ENCODE measurements at regions not wholly inside any gene's neighbourhood (a gene's known extent, or its start where the extent isn't known, plus 50 kb on each side); places are given as distances from the start of the nearest gene placed in this dataset.

GRCh38 chr6:74834967-74835366, 370.9 kb downstream of the COL12A1 start:
- DNase-seq (ENCODE audit: low spot score) = no peak
- no peak for TF ChIP-seq CTCF (IDR thresholded peaks at IDR 0.05; ENCODE audit: borderline replicate concordance, control extremely low read depth, extremely low read depth, insufficient read depth, missing control alignments)
- in situ Hi-C loops (cut with MboI; ENCODE audit: low sequenced_read_pairs, unreplicated experiment) = no loop called here

- no peak for DNase-seq (ENCODE audit: low spot score)
- in situ Hi-C loops (cut with MboI; ENCODE audit: low sequenced_read_pairs, unreplicated experiment) = no loop called here
- no peak for TF ChIP-seq CTCF (IDR thresholded peaks at IDR 0.05; ENCODE audit: borderline replicate concordance, control extremely low read depth, extremely low read depth, insufficient read depth, missing control alignments)
Measured at GRCh38 chr6:74826263-74826662, 379.6 kb downstream of the COL12A1 start.

GRCh38 chr6:74814440-74814839, 391.4 kb downstream of the COL12A1 start:
- TF ChIP-seq CTCF (IDR thresholded peaks at IDR 0.05; ENCODE audit: borderline replicate concordance, control extremely low read depth, extremely low read depth, insufficient read depth, missing control alignments) = no peak
- in situ Hi-C loops (cut with MboI; ENCODE audit: low sequenced_read_pairs, unreplicated experiment) = no loop called here
- DNase-seq (ENCODE audit: low spot score) = no peak

GRCh38 chr6:74807674-74808073, 398.2 kb downstream of the COL12A1 start:
- TF ChIP-seq CTCF (IDR thresholded peaks at IDR 0.05; ENCODE audit: borderline replicate concordance, control extremely low read depth, extremely low read depth, insufficient read depth, missing control alignments) = no peak
- in situ Hi-C loops (cut with MboI; ENCODE audit: low sequenced_read_pairs, unreplicated experiment) = no loop called here
- no peak for DNase-seq (ENCODE audit: low spot score)

GRCh38 chr6:74805916-74806696, 399.7 kb downstream of the COL12A1 start:
- DNase-seq (ENCODE audit: low spot score) = no peak
- no peak for TF ChIP-seq CTCF (IDR thresholded peaks at IDR 0.05; ENCODE audit: borderline replicate concordance, control extremely low read depth, extremely low read depth, insufficient read depth, missing control alignments)
- in situ Hi-C loops (cut with MboI; ENCODE audit: low sequenced_read_pairs, unreplicated experiment) = no loop called here

- TF ChIP-seq CTCF (IDR thresholded peaks at IDR 0.05; ENCODE audit: borderline replicate concordance, control extremely low read depth, extremely low read depth, insufficient read depth, missing control alignments) = no peak
- in situ Hi-C loops (cut with MboI; ENCODE audit: low sequenced_read_pairs, unreplicated experiment) = no loop called here
- no peak for DNase-seq (ENCODE audit: low spot score)
Measured at GRCh38 chr6:74798302-74798701, 407.6 kb downstream of the COL12A1 start.

Data from GM13976 (cell line).